Nephron (organoid): ENCODE measurements at regions not wholly inside any gene's neighbourhood (a gene's known extent, or its start where the extent isn't known, plus 50 kb on each side); places are given as distances from the start of the nearest gene placed in this dataset.
"Not testable (repeated sequence)": the region's sequence is repeated elsewhere in the genome, so short reads cannot be mapped to it uniquely, and the experiment has no call there.

Source experiments
- H3K27ac Mint-ChIP-seq, 3 experiments: 2 replicates each; pipeline ENCODE4 v1.8.0; 2020; ENCODE audit warnings: mixed read lengths in 3 of 3, mild to moderate bottlenecking in 2 of 3, moderate library complexity in 1 of 3
- H3K27me3 Mint-ChIP-seq: 2 replicates; pipeline ENCODE4 v1.8.0; 2021; ENCODE audit warnings: low read depth, mild to moderate bottlenecking, moderate library complexity, mixed read lengths
- H3K36me3 Mint-ChIP-seq: 2 replicates; pipeline ENCODE4 v1.8.0; 2020; ENCODE audit warnings: low read depth, mixed read lengths
- H3K4me1 Mint-ChIP-seq: 2 replicates; pipeline ENCODE4 v1.8.0; 2020; ENCODE audit warnings: mixed read lengths
- H3K4me3 Mint-ChIP-seq, 3 experiments: 2 replicates each; pipeline ENCODE4 v1.8.0; 2020; ENCODE audit warnings: mild to moderate bottlenecking in 3 of 3, mixed read lengths in 3 of 3, moderate library complexity in 2 of 3
- H3K9me3 Mint-ChIP-seq: 2 replicates; pipeline ENCODE4 v1.8.0; 2020; ENCODE audit warnings: mixed read lengths
- CTCF ChIP-seq, 3 experiments: fragments of 200-600 bp; sonication (generic); IDR thresholded peaks; one replicate each; pipeline ENCODE4 v1.5.0; 2021; ENCODE audit warnings: antibody characterized with exemption in 3 of 3; ENCODE audit not compliant: unreplicated experiment in 3 of 3

DNA sequence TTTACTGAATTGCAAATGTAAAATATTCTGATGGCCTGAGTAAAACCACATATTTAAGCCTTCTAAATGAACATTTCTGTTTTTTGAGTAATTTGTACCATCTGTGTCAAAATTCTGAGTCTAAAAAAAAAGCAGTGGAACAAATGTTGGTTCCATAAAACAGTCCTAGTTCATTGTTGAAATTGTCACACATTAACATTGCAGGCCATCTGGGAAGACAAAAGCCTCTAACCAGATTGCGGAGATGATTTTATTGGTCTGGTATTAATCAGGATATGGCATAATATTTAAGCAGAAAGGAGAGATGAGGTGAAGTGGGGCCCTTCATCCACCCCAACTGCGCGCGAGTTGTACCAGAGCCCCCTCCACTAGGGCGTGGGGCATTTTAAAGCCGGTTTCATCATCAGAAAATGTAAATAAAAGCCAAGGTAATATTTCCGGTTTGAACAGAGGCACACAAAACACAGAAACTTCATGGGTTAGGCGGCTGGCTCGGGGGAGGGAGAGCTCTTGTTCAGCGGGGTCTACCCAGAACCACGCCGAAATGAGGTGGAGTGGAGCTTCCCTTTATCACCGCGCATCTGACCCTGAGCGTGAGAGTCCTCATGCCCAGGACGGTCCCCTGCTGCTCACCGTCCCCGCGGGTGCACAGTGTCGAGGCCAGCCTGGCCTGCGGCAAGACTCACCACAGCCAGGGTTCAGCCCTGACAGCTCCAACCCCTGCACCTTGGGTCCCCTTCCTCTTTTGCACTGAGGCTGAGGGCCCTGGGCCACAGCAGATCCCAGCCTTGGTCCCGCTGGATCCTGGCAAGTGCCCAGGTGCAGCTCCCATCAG is 169.2 kb downstream of the URI1 start:
- no peak for TF ChIP-seq CTCF (IDR thresholded peaks at IDR 0.05; ENCODE audit: unreplicated experiment in 3 of 3)
- H3K36me3 Mint-ChIP-seq, result no peaks in the 10 kb centered on the region
- H3K4me1 Mint-ChIP-seq, result no peaks in the 10 kb centered on the region
- no peaks in the 10 kb centered on the region for H3K27me3 Mint-ChIP-seq
- no peak overlapping the region for H3K4me3 Mint-ChIP-seq
- no peak overlapping the region for H3K27ac Mint-ChIP-seq
- no peaks in the 10 kb centered on the region for H3K9me3 Mint-ChIP-seq

- Mint-ChIP-seq H3K9me3 (no peaks in the 10 kb centered on the region), H3K4me3 (no peak overlapping the region), H3K4me1 (no peaks in the 10 kb centered on the region), H3K36me3 (no peaks in the 10 kb centered on the region), H3K27me3 (peaks cover 1% of the 10 kb centered on the region), H3K27ac (no peak overlapping the region)
- TF ChIP-seq CTCF (IDR thresholded peaks at IDR 0.05; ENCODE audit: unreplicated experiment in 3 of 3), result no peak
Measured at GRCh38 chr19:30112171-30112570, 170.1 kb downstream of the URI1 start.

DNA sequence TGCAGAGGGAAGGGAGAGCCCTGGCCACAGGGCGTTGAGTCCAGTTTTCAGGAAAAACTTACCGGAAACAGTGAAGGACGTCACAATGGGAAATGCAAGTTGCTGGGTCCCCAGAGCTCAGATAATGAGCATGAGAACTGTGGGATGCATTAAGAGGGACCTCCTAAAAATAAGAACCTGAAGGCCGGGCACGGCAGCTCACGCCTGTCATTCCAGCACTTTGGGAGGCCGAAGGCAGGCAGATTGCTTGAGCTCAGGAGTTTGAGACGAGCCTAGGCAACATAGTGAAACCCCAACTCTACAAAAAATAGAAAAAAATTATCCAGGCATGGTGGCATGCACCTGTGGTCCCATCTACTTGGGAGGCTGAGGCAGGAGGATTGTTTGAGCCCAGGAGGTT is 170.6 kb downstream of the URI1 start:
- Mint-ChIP-seq H3K27me3 (peaks cover 5% of the 10 kb centered on the region), H3K9me3 (no peaks in the 10 kb centered on the region), H3K36me3 (no peaks in the 10 kb centered on the region), H3K27ac (no peak overlapping the region), H3K4me3 (no peak overlapping the region), H3K4me1 (no peaks in the 10 kb centered on the region)
- TF ChIP-seq CTCF (IDR thresholded peaks at IDR 0.05; ENCODE audit: unreplicated experiment in 3 of 3), result no peak

GRCh38 chr19:30113186-30113585 is 171.1 kb downstream of the URI1 start:
- Mint-ChIP-seq H3K36me3 (no peaks in the 10 kb centered on the region), H3K27ac (no peak overlapping the region), H3K9me3 (no peaks in the 10 kb centered on the region), H3K4me3 (no peak overlapping the region), H3K27me3 (peaks cover 5% of the 10 kb centered on the region), H3K4me1 (no peaks in the 10 kb centered on the region)
- no peak for TF ChIP-seq CTCF (IDR thresholded peaks at IDR 0.05; ENCODE audit: unreplicated experiment in 3 of 3)

DNA sequence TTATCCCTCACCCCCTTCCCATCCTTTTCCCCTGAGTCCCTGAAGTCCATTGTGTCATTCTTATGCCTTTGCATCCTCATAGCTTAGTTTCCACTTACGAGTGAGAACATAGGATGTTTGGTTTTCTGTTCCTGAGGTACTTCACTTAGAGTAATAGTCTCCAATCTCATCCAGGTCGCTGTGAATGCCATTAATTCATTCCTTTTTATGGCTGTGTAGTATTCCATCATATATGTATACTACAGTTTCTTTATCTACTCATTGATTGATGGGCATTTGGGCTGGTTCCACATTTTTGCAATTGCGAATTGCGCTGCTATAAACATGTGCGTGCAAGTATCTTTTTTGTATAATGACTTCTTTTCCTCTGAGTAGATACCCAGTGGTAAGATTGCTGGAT is 172.1 kb downstream of the URI1 start:
- H3K9me3 Mint-ChIP-seq, H3K36me3 Mint-ChIP-seq, H3K4me1 Mint-ChIP-seq, H3K27me3 Mint-ChIP-seq, H3K4me3 Mint-ChIP-seq, H3K27ac Mint-ChIP-seq: not testable (repeated sequence)

GRCh38 chr19:30115947-30116346 is 173.9 kb downstream of the URI1 start:
- no peaks in the 10 kb centered on the region for H3K9me3 Mint-ChIP-seq

More at GRCh38 chr19:30115947-30116346, 173.9 kb downstream of the URI1 start:
- Mint-ChIP-seq H3K4me3 (no peak overlapping the region), H3K4me1 (no peaks in the 10 kb centered on the region), H3K36me3 (no peaks in the 10 kb centered on the region), H3K27me3 (peaks cover 10% of the 10 kb centered on the region), H3K27ac (no peak overlapping the region)
- TF ChIP-seq CTCF (IDR thresholded peaks at IDR 0.05; ENCODE audit: unreplicated experiment in 3 of 3), result no peak
